LNCaP clone FGC (cell line): ENCODE measurements at regions not wholly inside any gene's neighbourhood (a gene's known extent, or its start where the extent isn't known, plus 50 kb on each side); places are given as distances from the start of the nearest gene placed in this dataset.
"Not testable (repeated sequence)": the region's sequence is repeated elsewhere in the genome, so short reads cannot be mapped to it uniquely, and the experiment has no call there.

ENCODE experiments used
- DNase-seq: peaks from one replicate; pipeline ENCODE4 v3.0.0-alpha.2; 2011; ENCODE audit warnings: low read depth
- H3K4me3 ChIP-seq: 2 replicates; pipeline ENCODE4 v1.5.1; 2011; ENCODE audit warnings: mild to moderate bottlenecking, low read depth, low read length, control low read depth
- TF ChIP-seq, protein P1 (sequence below): IDR thresholded peaks from 2 replicates; pipeline ENCODE4 v1.5.1; 2012; ENCODE audit warnings: mild to moderate bottlenecking; ENCODE audit not compliant: control insufficient read depth, insufficient read depth; ENCODE audit errors: extremely low read depth

GRCh38 chr11:92458486-92458885 is 233.9 kb downstream of the FAT3 start:
- H3K4me3 ChIP-seq, result no peak overlapping the region
- TF ChIP-seq, protein P1, sequence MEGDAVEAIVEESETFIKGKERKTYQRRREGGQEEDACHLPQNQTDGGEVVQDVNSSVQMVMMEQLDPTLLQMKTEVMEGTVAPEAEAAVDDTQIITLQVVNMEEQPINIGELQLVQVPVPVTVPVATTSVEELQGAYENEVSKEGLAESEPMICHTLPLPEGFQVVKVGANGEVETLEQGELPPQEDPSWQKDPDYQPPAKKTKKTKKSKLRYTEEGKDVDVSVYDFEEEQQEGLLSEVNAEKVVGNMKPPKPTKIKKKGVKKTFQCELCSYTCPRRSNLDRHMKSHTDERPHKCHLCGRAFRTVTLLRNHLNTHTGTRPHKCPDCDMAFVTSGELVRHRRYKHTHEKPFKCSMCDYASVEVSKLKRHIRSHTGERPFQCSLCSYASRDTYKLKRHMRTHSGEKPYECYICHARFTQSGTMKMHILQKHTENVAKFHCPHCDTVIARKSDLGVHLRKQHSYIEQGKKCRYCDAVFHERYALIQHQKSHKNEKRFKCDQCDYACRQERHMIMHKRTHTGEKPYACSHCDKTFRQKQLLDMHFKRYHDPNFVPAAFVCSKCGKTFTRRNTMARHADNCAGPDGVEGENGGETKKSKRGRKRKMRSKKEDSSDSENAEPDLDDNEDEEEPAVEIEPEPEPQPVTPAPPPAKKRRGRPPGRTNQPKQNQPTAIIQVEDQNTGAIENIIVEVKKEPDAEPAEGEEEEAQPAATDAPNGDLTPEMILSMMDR, result no peak
- DNase-seq, result no peak

GRCh38 chr11:92460213-92460612 is 235.6 kb downstream of the FAT3 start:
- TF ChIP-seq, protein P1, result no peak
- no peak for DNase-seq

GRCh38 chr11:92461447-92461846 is 236.8 kb downstream of the FAT3 start:
- TF ChIP-seq, protein P1, result no peak
- DNase-seq, result no peak
- no peak overlapping the region for H3K4me3 ChIP-seq

More at GRCh38 chr11:92460213-92460612, 235.6 kb downstream of the FAT3 start:
- no peak overlapping the region for H3K4me3 ChIP-seq

- DNase-seq, result no peak
- TF ChIP-seq, protein P1, result no peak
- no peak overlapping the region for H3K4me3 ChIP-seq
These were observed 238.2 kb downstream of the FAT3 start for GRCh38 chr11:92462821-92463220.

DNA sequence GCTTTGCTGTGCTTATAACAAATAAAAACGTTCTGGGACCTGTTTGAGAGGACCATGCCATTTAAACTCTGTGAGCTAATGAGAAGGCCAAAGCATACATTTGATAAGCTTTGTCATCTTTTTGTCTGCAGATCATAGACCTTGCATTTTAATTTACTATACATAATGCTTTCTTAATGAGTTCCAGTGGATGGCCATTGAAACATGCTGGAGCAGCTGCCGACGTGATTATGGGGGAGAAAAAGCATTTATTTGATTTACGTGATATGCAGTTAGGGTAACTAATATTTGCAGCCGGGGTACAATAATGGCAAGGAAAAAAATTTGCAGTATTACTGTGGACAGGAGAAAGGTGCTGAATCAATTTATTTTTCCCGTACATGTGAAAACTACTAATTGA is 240.2 kb downstream of the FAT3 start:
- TF ChIP-seq, protein P1, result no peak
- no peak overlapping the region for H3K4me3 ChIP-seq
- no peak for DNase-seq

- not testable (repeated sequence) for DNase-seq, H3K4me3 ChIP-seq
These were observed 240.8 kb downstream of the FAT3 start for GRCh38 chr11:92465410-92465809.

DNA sequence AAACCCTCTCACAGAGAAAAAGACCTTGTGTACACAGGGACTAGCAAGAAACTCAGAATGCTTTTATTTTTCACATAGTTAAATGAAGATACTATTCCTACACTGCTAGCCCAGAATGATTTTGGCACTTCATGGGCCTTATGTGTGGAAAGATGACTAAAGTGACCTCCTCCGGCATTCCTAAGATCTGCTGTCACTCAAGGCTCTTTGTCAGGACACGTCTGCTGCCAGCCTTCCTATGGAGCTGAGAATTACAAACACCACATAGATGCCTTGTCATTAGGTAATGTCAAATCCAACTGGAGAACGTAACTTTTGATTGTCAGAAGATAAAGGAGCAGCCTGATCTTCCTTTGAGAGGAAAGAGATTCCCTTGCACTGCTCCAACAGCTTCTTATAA is 249.1 kb downstream of the FAT3 start:
- TF ChIP-seq, protein P1, result no peak
- no peak for DNase-seq
- H3K4me3 ChIP-seq, result no peak overlapping the region
